Non-pigmented ciliary epithelial cell (primary cell): ENCODE measurements at regions not wholly inside any gene's neighbourhood (a gene's known extent, or its start where the extent isn't known, plus 50 kb on each side); places are given as distances from the start of the nearest gene placed in this dataset.
A peak's percentile ranks its signal among the peaks of the same experiment; 100 is the strongest.
"Not testable (repeated sequence)": the region's sequence is repeated elsewhere in the genome, so short reads cannot be mapped to it uniquely, and the experiment has no call there.

Experiments used
- DNase-seq: peaks from one replicate; pipeline ENCODE4 v3.0.0-alpha.2; 2010; ENCODE audit warnings: low read depth

DNA sequence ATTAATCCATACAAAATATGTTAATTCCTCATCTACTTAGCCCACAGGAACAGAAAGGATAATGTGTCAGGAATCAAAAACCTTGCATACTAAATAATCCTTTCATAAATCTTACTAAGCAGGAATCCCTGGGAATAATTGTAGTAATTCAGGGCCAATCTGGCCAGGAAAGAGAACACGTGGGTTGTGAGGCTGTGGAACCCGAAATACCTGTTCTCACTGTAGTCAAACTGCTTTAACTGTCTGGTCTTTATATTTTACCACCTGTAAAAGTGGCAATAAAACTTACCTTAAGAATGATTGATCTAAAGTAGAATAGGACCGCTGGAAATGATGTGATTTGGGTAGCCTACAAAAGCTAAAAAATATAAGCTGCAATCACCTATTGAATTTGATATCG, 1620.9 kb downstream of the STIM2 start:
- no peak for DNase-seq

GRCh38 chr4:28482580-28483270, 1622.1 kb downstream of the STIM2 start:
- no peak for DNase-seq

DNA sequence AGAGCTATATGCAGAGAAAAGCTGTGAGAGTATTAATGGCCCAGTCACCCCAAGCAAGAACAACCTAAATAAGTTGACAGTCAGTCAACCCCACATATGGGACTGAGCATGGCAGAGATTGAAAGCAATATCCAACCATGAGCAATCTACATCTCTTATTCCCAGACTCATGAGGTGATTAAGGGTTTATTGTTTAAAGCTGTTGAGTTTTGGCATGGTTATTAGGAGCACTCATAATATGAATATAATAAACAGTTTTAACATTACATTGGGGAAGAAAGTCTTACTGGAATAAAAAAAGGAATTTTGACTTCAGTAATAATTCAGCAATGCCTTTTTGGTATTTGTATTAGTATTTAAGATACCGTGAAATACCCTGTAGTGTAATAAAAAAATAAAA, 1627.4 kb downstream of the STIM2 start:
- DNase-seq, result no peak

- DNase-seq, result peak; percentile 8
Observed at GRCh38 chr4:28490669-28491068, 1630.0 kb downstream of the STIM2 start.

- no peak for DNase-seq
Observed at GRCh38 chr4:28505064-28505463, 1644.4 kb downstream of the STIM2 start.

DNA sequence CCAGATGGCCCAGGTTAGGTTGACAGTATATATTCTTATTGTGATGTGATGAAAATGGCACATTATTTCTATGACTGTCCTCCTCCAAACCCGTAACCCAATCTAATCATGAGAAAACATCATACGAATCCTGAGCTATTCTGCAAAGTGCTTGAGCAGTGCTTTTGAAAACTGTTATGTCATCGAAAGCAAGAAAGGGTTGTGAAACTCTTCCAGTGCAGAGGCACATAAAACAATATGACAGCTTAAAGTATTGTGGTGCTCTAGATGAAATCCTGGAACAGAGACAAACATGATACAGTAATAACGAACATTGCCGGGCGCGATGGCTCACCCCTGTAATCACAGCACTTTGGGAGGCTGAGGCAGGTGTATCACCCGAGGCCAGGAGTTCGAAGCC, 1648.0 kb downstream of the STIM2 start:
- no peak for DNase-seq

DNA sequence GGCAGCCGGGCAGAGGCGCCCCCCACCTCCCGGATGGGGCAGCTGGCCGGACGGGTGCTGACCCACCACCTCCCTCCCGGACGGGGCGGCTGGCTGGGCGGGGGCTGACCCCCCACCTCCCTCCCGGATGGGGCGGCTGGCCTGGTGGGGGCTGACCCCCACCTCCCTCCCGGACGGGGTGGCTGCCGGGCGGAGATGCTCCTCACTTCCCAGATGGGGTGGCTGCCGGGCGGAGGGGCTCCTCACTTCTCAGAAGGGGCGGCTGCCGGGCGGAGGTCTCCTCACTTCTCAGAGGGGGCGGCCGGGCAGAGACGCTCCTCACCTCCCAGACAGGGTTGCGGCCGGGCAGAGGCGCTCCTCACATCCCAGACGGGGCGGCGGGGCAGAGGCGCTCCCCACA, 1654.1 kb downstream of the STIM2 start:
- not testable (repeated sequence) for DNase-seq

- peak; percentile 28 for DNase-seq
Observed at GRCh38 chr4:28518561-28519165, 1658.0 kb downstream of the STIM2 start.

DNA sequence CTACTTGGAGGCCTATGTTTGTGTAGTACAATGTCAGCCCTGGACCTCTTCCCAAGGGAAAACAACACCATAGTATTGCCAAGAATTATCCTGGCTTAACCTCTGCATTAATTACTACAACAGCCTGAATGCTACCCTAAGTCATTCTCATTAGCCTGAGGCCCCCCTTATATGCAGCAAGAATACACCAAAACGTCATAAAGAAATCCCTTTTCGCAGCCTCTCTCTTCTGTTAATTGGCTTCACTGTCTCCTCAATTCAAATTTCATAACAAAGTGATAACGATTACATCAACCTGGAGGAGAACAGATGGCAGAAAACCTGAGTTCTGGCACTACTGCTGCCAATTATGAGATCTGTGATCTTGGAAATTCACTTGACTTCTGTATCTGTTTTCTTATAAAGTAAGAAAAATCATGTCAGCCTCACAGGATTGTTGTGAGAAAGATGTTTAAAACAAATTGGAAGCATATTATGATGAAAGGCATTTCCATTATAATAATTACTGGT, 1663.1 kb downstream of the STIM2 start:
- no peak for DNase-seq

- no peak for DNase-seq
Observed at GRCh38 chr4:28536124-28536523, 1675.5 kb downstream of the STIM2 start.

- DNase-seq, result no peak
Observed at GRCh38 chr4:28545986-28546385, 1685.3 kb downstream of the STIM2 start.

- no peak for DNase-seq
Observed at GRCh38 chr4:28548136-28548535, 1687.5 kb downstream of the STIM2 start.

DNA sequence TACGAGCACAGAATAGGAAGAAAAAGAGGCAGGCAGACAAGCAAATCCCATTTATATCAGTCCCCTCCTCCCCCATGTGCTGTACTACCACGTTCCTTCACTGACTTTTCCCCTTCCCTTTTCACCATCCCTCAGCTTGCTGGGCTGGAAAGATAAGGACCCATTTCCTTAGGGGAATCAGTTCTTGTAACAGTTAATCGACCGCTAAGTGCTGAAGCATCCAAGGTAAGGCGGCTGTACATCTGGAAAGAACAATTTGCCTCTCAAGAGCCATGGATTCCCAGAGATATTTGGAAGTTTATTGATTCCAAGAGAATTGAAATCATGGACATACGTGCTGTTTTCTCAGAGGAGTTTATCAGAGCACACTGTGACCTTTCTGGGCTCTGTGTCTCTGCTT, 1688.0 kb downstream of the STIM2 start:
- DNase-seq, result no peak

- DNase-seq, result no peak
Observed at GRCh38 chr4:28555866-28556265, 1695.2 kb downstream of the STIM2 start.

DNA sequence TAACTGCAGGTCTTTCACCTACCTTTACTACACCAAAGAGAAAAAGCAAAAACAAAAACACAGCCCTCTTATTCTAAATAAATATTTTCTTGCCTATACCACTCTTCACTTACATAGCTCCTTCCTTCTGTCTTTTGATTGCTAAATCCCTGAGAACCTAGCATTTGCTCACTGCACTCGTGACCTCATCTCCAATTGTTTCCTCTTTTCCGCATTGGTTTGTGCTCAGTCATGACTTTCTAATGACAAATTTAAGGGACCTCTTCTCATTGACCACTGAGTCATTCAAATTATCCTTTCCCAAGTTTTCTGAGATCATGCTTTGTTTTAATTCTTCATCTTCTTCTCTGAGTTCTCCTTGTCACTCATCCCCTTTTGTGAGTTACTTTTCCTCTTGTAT, 1697.1 kb downstream of the STIM2 start:
- peak; percentile 8 for DNase-seq

GRCh38 chr4:28558895-28559294, 1698.3 kb downstream of the STIM2 start:
- DNase-seq, result no peak

GRCh38 chr4:28562913-28563312, 1702.3 kb downstream of the STIM2 start:
- DNase-seq, result no peak

DNA sequence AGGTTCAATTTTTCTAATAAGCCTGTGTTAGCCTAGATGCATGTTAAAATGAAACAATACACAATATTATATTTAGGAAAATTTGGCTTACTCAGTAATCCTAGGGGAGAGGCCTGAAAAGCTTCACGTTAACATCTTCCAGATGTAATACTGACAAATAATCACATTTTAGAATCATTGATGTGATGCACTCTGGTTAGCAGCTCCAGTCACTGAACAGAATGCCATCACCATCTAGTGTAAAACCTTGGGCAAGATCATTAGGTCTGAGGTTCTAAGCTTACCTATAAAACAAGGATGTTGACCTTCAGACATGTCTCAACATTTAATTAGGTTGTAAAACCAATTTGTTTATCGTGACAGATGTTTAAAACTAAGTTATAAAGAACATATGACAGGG, 1704.8 kb downstream of the STIM2 start:
- no peak for DNase-seq

DNA sequence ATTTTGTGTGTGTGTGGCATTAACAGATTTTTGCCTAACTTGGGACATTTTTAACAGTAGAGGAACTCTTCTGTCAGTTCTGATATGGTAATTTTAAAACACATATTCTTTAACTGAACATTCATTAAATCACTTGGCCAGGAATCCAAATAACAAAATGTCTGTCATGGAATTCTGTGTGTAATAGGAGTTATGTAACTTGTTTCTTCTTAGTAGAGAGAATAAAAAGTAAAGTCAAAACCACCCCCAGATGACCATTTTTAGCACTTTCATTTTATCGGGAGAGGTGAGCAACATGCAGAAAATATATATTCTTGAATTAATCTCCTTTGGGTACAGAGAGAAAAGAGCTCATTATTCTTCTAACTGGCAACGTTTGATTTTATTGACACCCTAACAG, 1740.3 kb downstream of the STIM2 start:
- no peak for DNase-seq

- no peak for DNase-seq
Observed at GRCh38 chr4:28621591-28621990, 1761.0 kb downstream of the STIM2 start.

GRCh38 chr4:28636971-28637370, 1776.3 kb downstream of the STIM2 start:
- no peak for DNase-seq

DNA sequence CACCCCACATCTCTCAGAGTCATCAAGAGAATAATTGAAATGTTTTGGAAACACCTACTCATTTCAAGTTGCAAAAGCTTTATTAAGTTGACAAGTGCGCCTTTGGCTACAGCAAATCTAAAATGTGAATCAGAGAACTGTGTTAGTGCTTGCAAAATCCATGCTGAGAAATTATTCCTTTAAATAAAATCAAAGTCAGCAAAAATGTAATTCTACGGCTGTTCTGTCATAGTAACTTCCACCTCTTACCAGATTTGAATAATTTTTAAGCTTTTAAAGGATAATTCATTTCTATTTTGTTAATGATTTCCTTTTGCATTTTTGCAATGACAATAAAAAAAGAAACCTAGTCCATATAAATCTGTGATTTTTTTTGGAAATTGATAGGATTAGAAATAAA, 1779.1 kb downstream of the STIM2 start:
- DNase-seq, result no peak

DNA sequence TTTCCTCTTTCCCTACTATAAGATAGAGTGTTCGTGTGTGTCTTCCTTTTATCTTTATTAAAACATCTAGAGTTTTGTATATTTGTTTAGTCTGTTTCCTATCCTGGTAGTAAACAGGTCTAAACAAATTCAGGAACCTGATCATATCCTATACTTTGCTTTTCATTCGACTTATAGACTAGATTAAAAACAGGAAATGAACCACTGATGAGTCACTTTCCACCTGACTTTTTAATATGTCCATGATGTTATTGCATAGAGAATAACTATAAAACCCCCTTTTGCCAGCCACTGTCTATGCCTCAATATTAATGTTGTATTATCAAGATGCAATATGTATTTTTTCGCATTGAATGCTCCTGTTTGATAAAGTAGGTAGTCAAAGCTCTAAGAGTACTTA, 1794.0 kb downstream of the STIM2 start:
- DNase-seq, result no peak

GRCh38 chr4:28665306-28665705, 1804.7 kb downstream of the STIM2 start:
- no peak for DNase-seq
